NCI-H146 treated with DMSO at 0.1 percent for 48 hours (cell line): ENCODE measurements at regions not wholly inside any gene's neighbourhood (a gene's known extent, or its start where the extent isn't known, plus 50 kb on each side); places are given as distances from the start of the nearest gene placed in this dataset.

Source experiments
- DNase-seq: peaks from one replicate; lab custom pipeline; 2025; ENCODE audit not compliant: unreplicated experiment; lab: John Stamatoyannopoulos, UW

- no peak for DNase-seq
Measured at GRCh38 chr3:1798711-1799405, 299.8 kb upstream of the CNTN4 start.

GRCh38 chr3:1805331-1805730 lies 293.3 kb upstream of the CNTN4 start:
- DNase-seq: no peak

GRCh38 chr3:1808590-1808989 lies 290.1 kb upstream of the CNTN4 start:
- DNase-seq: no peak

GRCh38 chr3:1823867-1824266 lies 274.8 kb upstream of the CNTN4 start:
- DNase-seq: no peak

- no peak for DNase-seq
Measured at GRCh38 chr3:1824359-1824758, 274.3 kb upstream of the CNTN4 start.

- no peak for DNase-seq
Measured at GRCh38 chr3:1828519-1828918, 270.1 kb upstream of the CNTN4 start.

- DNase-seq: no peak
Measured at GRCh38 chr3:1830851-1831250, 267.8 kb upstream of the CNTN4 start.

GRCh38 chr3:1832395-1832794 lies 266.3 kb upstream of the CNTN4 start:
- DNase-seq: no peak

- DNase-seq: no peak
Measured at GRCh38 chr3:1843111-1843510, 255.6 kb upstream of the CNTN4 start.

GRCh38 chr3:1847571-1847970 lies 251.1 kb upstream of the CNTN4 start:
- DNase-seq: no peak

- DNase-seq: no peak
Measured at GRCh38 chr3:1848935-1849334, 249.7 kb upstream of the CNTN4 start.

GRCh38 chr3:1852950-1853349 lies 245.7 kb upstream of the CNTN4 start:
- DNase-seq: no peak

GRCh38 chr3:1855841-1856240 lies 242.8 kb upstream of the CNTN4 start:
- no peak for DNase-seq

GRCh38 chr3:1870738-1871137 lies 227.9 kb upstream of the CNTN4 start:
- DNase-seq: no peak

- no peak for DNase-seq
Measured at GRCh38 chr3:1883534-1883933, 215.1 kb upstream of the CNTN4 start.

- DNase-seq: no peak
Measured at GRCh38 chr3:1892459-1892858, 206.2 kb upstream of the CNTN4 start.

GRCh38 chr3:1902416-1902815 lies 196.2 kb upstream of the CNTN4 start:
- no peak for DNase-seq

- DNase-seq: no peak
Measured at GRCh38 chr3:1903111-1903510, 195.6 kb upstream of the CNTN4 start.

- DNase-seq: no peak
Measured at GRCh38 chr3:1907911-1908310, 190.8 kb upstream of the CNTN4 start.

GRCh38 chr3:1908651-1909445 lies 189.8 kb upstream of the CNTN4 start:
- DNase-seq: no peak

- no peak for DNase-seq
Measured at GRCh38 chr3:1910322-1910721, 188.3 kb upstream of the CNTN4 start.

GRCh38 chr3:1929788-1930414 lies 168.8 kb upstream of the CNTN4 start:
- DNase-seq: no peak
